ENCODE measurements at regions not wholly inside any gene's neighbourhood (a gene's known extent, or its start where the extent isn't known, plus 50 kb on each side); places are given as distances from the start of the nearest gene placed in this dataset.

- H3K4me3 ChIP-seq (replicated peaks in 1 of 2; ENCODE audit: low read depth in 2 of 2, low read length in 2 of 2) = no peak overlapping the region
- TF ChIP-seq CTCF (IDR thresholded peaks at IDR 0.05; ENCODE audit: low read depth, low read length) = no peak
- no peak for DNase-seq (ENCODE audit: low read depth in 2 of 2)
These were observed 226.5 kb downstream of the DTWD2 start for GRCh38 chr5:118761814-118762213.

- no peak for DNase-seq (ENCODE audit: low read depth in 2 of 2)
- H3K4me3 ChIP-seq (replicated peaks in 1 of 2; ENCODE audit: low read depth in 2 of 2, low read length in 2 of 2) = no peak overlapping the region
- no peak for TF ChIP-seq CTCF (IDR thresholded peaks at IDR 0.05; ENCODE audit: low read depth, low read length)
These were observed 235.4 kb downstream of the DTWD2 start for GRCh38 chr5:118752969-118753368.

- TF ChIP-seq CTCF (IDR thresholded peaks at IDR 0.05; ENCODE audit: low read depth, low read length) = no peak
- H3K4me3 ChIP-seq (replicated peaks in 1 of 2; ENCODE audit: low read depth in 2 of 2, low read length in 2 of 2) = no peak overlapping the region
- no peak for DNase-seq (ENCODE audit: low read depth in 2 of 2)
These were observed 252.0 kb downstream of the DTWD2 start for GRCh38 chr5:118736396-118736795.

- DNase-seq (ENCODE audit: low read depth in 2 of 2) = no peak
- no peak overlapping the region for H3K4me3 ChIP-seq (replicated peaks in 1 of 2; ENCODE audit: low read depth in 2 of 2, low read length in 2 of 2)
- TF ChIP-seq CTCF (IDR thresholded peaks at IDR 0.05; ENCODE audit: low read depth, low read length) = no peak
These were observed 255.0 kb downstream of the DTWD2 start for GRCh38 chr5:118733394-118733793.

- no peak for DNase-seq (ENCODE audit: low read depth in 2 of 2)
- no peak overlapping the region for H3K4me3 ChIP-seq (replicated peaks in 1 of 2; ENCODE audit: low read depth in 2 of 2, low read length in 2 of 2)
- no peak for TF ChIP-seq CTCF (IDR thresholded peaks at IDR 0.05; ENCODE audit: low read depth, low read length)
These were observed 260.2 kb downstream of the DTWD2 start for GRCh38 chr5:118728191-118728590.

GRCh38 chr5:118726891-118727290 lies 261.5 kb downstream of the DTWD2 start:
- no peak for TF ChIP-seq CTCF (IDR thresholded peaks at IDR 0.05; ENCODE audit: low read depth, low read length)
- no peak overlapping the region for H3K4me3 ChIP-seq (replicated peaks in 1 of 2; ENCODE audit: low read depth in 2 of 2, low read length in 2 of 2)
- no peak for DNase-seq (ENCODE audit: low read depth in 2 of 2)

GRCh38 chr5:118723021-118723338 lies 265.4 kb downstream of the DTWD2 start:
- TF ChIP-seq CTCF (IDR thresholded peaks at IDR 0.05; ENCODE audit: low read depth, low read length) = no peak
- no peak for DNase-seq (ENCODE audit: low read depth in 2 of 2)
- H3K4me3 ChIP-seq (replicated peaks in 1 of 2; ENCODE audit: low read depth in 2 of 2, low read length in 2 of 2) = no peak overlapping the region
